BE2C (cell line): ENCODE measurements at regions not wholly inside any gene's neighbourhood (a gene's known extent, or its start where the extent isn't known, plus 50 kb on each side); places are given as distances from the start of the nearest gene placed in this dataset.

Experiments used
- DNase-seq: peaks from one replicate; pipeline ENCODE4 v3.0.0-alpha.2; 2020
- H3K27me3 ChIP-seq: fragments of 250-450 bp; sonication (Bioruptor Pico); 2 replicates; pipeline ENCODE4 v1.5.1; 2020; ENCODE audit warnings: mild to moderate bottlenecking
- H3K36me3 ChIP-seq: fragments of 250-450 bp; sonication (Bioruptor Pico); 2 replicates; pipeline ENCODE4 v1.5.1; 2020; ENCODE audit warnings: mild to moderate bottlenecking
- H3K4me1 ChIP-seq: fragments of 250-450 bp; sonication (Bioruptor Pico); 2 replicates; pipeline ENCODE4 v1.5.1; 2020
- H3K4me3 ChIP-seq: 2 replicates; pipeline ENCODE4 v1.5.1; 2011; ENCODE audit warnings: low read depth, low read length
- H3K9me3 ChIP-seq: fragments of 250-450 bp; sonication (Bioruptor Pico); 2 replicates; pipeline ENCODE4 v1.5.1; 2020
- TF ChIP-seq, protein P1 (sequence below): IDR thresholded peaks from 2 replicates; pipeline ENCODE4 v1.5.1; 2012; ENCODE audit warnings: mild to moderate bottlenecking, low read depth, low read length

- H3K4me1 ChIP-seq, result peaks cover 6% of the 10 kb centered on the region
- TF ChIP-seq, protein P1, sequence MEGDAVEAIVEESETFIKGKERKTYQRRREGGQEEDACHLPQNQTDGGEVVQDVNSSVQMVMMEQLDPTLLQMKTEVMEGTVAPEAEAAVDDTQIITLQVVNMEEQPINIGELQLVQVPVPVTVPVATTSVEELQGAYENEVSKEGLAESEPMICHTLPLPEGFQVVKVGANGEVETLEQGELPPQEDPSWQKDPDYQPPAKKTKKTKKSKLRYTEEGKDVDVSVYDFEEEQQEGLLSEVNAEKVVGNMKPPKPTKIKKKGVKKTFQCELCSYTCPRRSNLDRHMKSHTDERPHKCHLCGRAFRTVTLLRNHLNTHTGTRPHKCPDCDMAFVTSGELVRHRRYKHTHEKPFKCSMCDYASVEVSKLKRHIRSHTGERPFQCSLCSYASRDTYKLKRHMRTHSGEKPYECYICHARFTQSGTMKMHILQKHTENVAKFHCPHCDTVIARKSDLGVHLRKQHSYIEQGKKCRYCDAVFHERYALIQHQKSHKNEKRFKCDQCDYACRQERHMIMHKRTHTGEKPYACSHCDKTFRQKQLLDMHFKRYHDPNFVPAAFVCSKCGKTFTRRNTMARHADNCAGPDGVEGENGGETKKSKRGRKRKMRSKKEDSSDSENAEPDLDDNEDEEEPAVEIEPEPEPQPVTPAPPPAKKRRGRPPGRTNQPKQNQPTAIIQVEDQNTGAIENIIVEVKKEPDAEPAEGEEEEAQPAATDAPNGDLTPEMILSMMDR, result no peak
- H3K36me3 ChIP-seq, result no peaks in the 10 kb centered on the region
- DNase-seq, result no peak
- no peaks in the 10 kb centered on the region for H3K27me3 ChIP-seq
- H3K9me3 ChIP-seq, result no peaks in the 10 kb centered on the region
- H3K4me3 ChIP-seq, result no peak overlapping the region
These were observed 273.1 kb upstream of the PROX1 start for GRCh38 chr1:213714645-213715044.

- Histone ChIP-seq H3K27me3 (no peaks in the 10 kb centered on the region), H3K4me1 (peaks cover 11% of the 10 kb centered on the region), H3K4me3 (no peak overlapping the region), H3K9me3 (no peaks in the 10 kb centered on the region), H3K36me3 (no peaks in the 10 kb centered on the region)
- DNase-seq, result no peak
- TF ChIP-seq, protein P1, result no peak
These were observed 272.6 kb upstream of the PROX1 start for GRCh38 chr1:213715182-213715581.

- H3K4me3 ChIP-seq, result no peak overlapping the region
- H3K36me3 ChIP-seq, result no peaks in the 10 kb centered on the region
- H3K27me3 ChIP-seq, result no peaks in the 10 kb centered on the region
- H3K9me3 ChIP-seq, result no peaks in the 10 kb centered on the region
- H3K4me1 ChIP-seq, result peaks cover 16% of the 10 kb centered on the region
- no peak for DNase-seq
- TF ChIP-seq, protein P1, result no peak
These were observed 268.3 kb upstream of the PROX1 start for GRCh38 chr1:213719462-213719861.

DNA sequence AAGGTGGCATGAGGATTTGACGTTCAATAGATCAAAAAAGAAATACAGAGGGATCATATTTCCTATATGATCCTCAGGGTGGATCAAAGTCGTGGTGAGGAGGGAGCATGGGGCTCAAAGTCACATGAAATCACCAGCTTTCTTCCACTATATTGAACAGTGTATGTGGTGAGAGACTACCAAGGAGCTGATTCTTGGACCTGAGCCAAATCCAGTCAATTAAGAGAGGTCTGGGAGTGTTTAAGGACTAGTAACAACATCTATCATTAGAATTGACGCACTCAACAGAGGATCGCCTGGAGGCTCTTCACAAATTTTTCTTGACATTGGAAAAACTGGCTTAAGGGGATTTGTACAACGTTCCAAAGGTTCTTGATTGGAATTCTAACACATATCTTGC is 267.7 kb upstream of the PROX1 start:
- no peak overlapping the region for H3K4me3 ChIP-seq
- no peaks in the 10 kb centered on the region for H3K36me3 ChIP-seq
- TF ChIP-seq, protein P1, result no peak
- DNase-seq, result peak; percentile 29
- peaks cover 16% of the 10 kb centered on the region for H3K4me1 ChIP-seq
- no peaks in the 10 kb centered on the region for H3K27me3 ChIP-seq
- no peaks in the 10 kb centered on the region for H3K9me3 ChIP-seq

GRCh38 chr1:213723187-213723586 is 264.6 kb upstream of the PROX1 start:
- TF ChIP-seq, protein P1, result no peak
- H3K4me1 ChIP-seq, result peaks cover 11% of the 10 kb centered on the region
- H3K9me3 ChIP-seq, result no peaks in the 10 kb centered on the region
- H3K36me3 ChIP-seq, result no peaks in the 10 kb centered on the region
- H3K27me3 ChIP-seq, result no peaks in the 10 kb centered on the region
- no peak overlapping the region for H3K4me3 ChIP-seq
- DNase-seq, result no peak

GRCh38 chr1:213724640-213725536 is 262.9 kb upstream of the PROX1 start:
- H3K4me1 ChIP-seq, result peaks cover 7% of the 10 kb centered on the region
- H3K4me3 ChIP-seq, result no peak overlapping the region
- DNase-seq, result no peak
- no peaks in the 10 kb centered on the region for H3K27me3 ChIP-seq
- H3K36me3 ChIP-seq, result no peaks in the 10 kb centered on the region
- no peaks in the 10 kb centered on the region for H3K9me3 ChIP-seq
- TF ChIP-seq, protein P1, result no peak
